IPS DF 6.9 (cell line): ENCODE measurements at regions not wholly inside any gene's neighbourhood (a gene's known extent, or its start where the extent isn't known, plus 50 kb on each side); places are given as distances from the start of the nearest gene placed in this dataset.

Experiments
- DNase-seq: peaks from one replicate; pipeline ENCODE4 v3.0.0-alpha.2; 2013; ENCODE audit warnings: low read depth, low spot score
- H3K27ac ChIP-seq: one replicate; pipeline ENCODE4 v1.5.1; 2013; ENCODE audit warnings: low read length, control low read depth
- H3K27me3 ChIP-seq: 2 replicates; pipeline ENCODE4 v1.6.1; 2013; ENCODE audit warnings: mild to moderate bottlenecking, low read length; ENCODE audit not compliant: control insufficient read depth, insufficient read depth
- H3K36me3 ChIP-seq: 2 replicates; pipeline ENCODE4 v1.6.1; 2013; ENCODE audit warnings: low read length; ENCODE audit not compliant: control insufficient read depth, insufficient read depth
- H3K4me1 ChIP-seq: 2 replicates; pipeline ENCODE4 v1.6.1; 2013; ENCODE audit warnings: low read length; ENCODE audit not compliant: control insufficient read depth, insufficient read depth
- H3K4me3 ChIP-seq: 2 replicates; pipeline ENCODE4 v1.5.1; 2013; ENCODE audit warnings: mild to moderate bottlenecking, low read length
- H3K9me3 ChIP-seq: 2 replicates; pipeline ENCODE4 v1.6.1; 2013; ENCODE audit warnings: low read length, inconsistent platforms; ENCODE audit not compliant: control insufficient read depth, insufficient read depth
- WGBS: extraction: QIAGEN DNeasy Blood & Tissue Kit; methylation state at CpG from one replicate; pipeline ENCODE4 v1.1.7; 2013; ENCODE audit warnings: mixed read lengths, missing lambda C conversion rate; ENCODE audit not compliant: insufficient read length, insufficient coverage; 5-methylcytosine and 5-hydroxymethylcytosine counted together

DNA sequence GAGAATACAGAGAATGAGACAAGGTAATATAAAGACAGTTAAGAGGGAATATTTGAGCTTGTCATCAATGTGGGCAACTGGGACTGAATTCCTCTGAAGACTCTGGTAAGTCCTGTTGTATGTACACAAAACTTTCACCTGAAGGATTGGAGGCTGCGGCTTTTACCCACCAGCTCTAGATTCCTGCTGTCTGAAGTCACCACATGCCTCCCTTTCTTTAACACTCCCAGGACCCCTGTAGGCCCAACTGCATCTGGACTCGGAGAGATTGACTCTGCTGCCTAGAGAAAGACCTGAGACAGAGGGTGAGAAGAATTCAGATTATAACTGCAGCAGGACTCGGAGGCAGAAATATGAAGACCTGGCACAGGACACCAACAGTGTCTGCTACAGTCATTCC is 1048.0 kb downstream of the PDHA2 start:
- Histone ChIP-seq H3K27ac (no peak overlapping the region), H3K4me3 (no peak overlapping the region), H3K27me3 (no peaks in the 10 kb centered on the region), H3K36me3 (no peaks in the 10 kb centered on the region), H3K4me1 (no peaks in the 10 kb centered on the region), H3K9me3 (no peaks in the 10 kb centered on the region)
- DNase-seq: no peak
- no CpG with 5 or more reads among the region's 3 CpGs for WGBS

DNA sequence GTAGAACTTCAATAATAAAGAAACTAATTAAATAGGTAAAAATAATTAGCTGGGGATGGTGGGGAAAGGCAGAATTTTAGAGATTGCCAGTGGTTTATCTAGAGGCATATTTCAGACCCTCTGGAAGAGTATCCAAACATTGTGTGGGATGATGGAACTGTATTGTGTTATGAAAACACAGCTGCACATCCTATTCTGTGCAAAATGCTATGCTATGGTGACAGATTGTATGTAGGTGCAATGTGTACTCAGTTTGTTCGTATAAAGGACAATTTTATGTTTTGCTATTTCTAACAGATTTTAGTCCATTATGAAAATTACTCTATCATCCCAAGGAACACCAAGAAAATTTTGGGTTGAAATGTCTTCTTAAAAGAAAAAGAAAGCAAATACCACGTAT is 1054.7 kb downstream of the PDHA2 start:
- no peak for DNase-seq
- Histone ChIP-seq H3K4me1 (no peaks in the 10 kb centered on the region), H3K27ac (no peak overlapping the region), H3K9me3 (no peaks in the 10 kb centered on the region), H3K4me3 (no peak overlapping the region), H3K27me3 (no peaks in the 10 kb centered on the region), H3K36me3 (no peaks in the 10 kb centered on the region)
- WGBS: no CpG with 5 or more reads among the region's 2 CpGs

DNA sequence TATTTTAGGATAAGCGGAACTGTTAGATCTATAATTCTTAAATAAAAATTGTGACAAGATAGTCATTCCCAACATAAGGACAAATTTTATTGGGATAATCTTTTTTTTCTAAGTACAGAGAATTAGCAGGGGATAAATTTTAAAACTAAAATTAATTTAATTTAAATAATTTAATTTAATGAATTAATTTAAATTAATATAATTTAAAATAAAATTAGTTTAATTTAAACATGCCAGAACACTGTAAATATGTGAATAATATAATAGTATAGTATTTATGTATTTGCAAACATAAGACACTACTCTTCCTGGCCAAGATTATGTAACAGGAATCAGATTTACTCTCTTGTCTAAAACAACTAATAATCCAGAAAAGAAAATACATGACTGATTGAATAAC is 1055.9 kb downstream of the PDHA2 start:
- Histone ChIP-seq H3K27ac (no peak overlapping the region), H3K36me3 (no peaks in the 10 kb centered on the region), H3K4me1 (no peaks in the 10 kb centered on the region), H3K4me3 (no peak overlapping the region), H3K9me3 (no peaks in the 10 kb centered on the region), H3K27me3 (no peaks in the 10 kb centered on the region)
- WGBS: no CpG with 5 or more reads among the region's 1 CpG
- no peak for DNase-seq

DNA sequence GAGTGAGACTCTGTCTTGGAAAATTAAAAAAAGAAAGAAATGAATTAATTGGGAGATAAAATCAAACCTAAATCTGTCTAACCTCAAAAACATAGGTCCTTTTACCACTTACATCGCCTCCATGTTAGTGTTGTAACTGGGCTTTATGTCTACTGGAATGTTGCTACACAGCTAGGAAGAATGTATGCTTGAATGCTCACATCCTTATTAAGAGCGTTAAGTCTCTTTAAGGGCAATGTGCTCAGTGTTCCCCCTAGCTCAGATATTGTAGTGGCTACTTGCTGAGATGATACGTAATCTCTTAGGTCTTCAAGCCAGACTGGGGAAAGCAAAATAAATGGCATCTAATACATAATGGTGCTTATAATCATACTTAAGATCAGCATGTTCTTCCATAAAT is 1072.8 kb downstream of the PDHA2 start:
- Histone ChIP-seq H3K9me3 (no peaks in the 10 kb centered on the region), H3K4me1 (no peaks in the 10 kb centered on the region), H3K36me3 (no peaks in the 10 kb centered on the region), H3K27me3 (no peaks in the 10 kb centered on the region), H3K4me3 (no peak overlapping the region), H3K27ac (no peak overlapping the region)
- no CpG with 5 or more reads among the region's 3 CpGs for WGBS
- DNase-seq: no peak

DNA sequence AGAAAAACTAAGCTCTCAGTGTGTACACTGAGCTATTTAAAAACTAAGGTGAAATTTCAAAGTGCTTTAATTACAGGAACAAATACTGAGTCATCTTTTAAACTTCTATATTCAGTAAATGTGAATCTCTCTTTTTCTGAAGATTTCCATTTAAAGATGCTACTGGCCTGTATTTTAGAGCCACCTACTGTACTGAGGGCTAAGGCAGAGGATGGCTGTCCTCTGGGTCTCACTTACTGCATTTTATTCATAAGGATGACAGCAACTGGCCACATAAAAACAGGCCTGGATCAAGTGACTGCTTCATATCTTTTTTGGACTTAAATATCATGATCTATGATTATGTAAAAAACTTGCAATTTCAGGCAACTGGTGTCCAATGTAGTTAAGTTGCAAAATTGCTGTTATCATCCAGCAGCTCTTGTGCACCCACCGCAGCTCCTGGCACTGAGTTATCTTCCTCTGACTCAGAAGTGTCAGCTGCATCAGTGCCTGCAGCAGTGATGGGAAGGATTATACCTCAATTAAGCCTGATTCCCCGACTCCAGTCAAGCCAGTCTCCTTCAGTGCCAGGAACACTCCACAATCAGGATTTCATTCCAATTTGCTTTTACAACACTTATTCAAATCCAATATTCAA is 1073.7 kb downstream of the PDHA2 start:
- no peak for DNase-seq
- Histone ChIP-seq H3K9me3 (no peaks in the 10 kb centered on the region), H3K27me3 (no peaks in the 10 kb centered on the region)

DNA sequence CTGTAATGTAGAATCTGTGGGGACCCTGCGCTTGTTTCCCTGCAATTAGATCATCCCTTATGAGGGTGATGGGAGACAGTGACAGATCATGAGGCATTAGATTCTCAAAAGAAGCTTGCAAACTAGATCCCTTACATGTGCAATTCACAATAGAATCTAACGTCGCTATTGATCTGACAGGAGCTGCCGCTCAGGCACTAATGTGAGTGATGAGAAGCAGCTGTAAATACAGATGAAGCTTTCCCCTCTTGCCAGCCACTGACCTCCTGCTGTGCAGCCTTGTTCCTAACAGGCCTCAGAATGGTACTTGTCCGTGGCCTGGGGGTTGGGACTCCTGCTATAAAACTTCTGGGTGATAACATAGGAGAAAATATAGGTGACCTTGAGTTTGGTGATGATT is 1076.8 kb downstream of the PDHA2 start:
- Histone ChIP-seq H3K4me1 (no peaks in the 10 kb centered on the region), H3K4me3 (no peak overlapping the region), H3K27me3 (no peaks in the 10 kb centered on the region), H3K27ac (no peak overlapping the region), H3K9me3 (no peaks in the 10 kb centered on the region), H3K36me3 (no peaks in the 10 kb centered on the region)
- no peak for DNase-seq
- no CpG with 5 or more reads among the region's 5 CpGs for WGBS

More for the DNA sequence above, 1073.7 kb downstream of the PDHA2 start:
- WGBS: no CpG with 5 or more reads among the region's 2 CpGs
- no peak overlapping the region for H3K4me3 ChIP-seq
- H3K4me1 ChIP-seq: no peaks in the 10 kb centered on the region
- no peaks in the 10 kb centered on the region for H3K36me3 ChIP-seq
- H3K27ac ChIP-seq: no peak overlapping the region

DNA sequence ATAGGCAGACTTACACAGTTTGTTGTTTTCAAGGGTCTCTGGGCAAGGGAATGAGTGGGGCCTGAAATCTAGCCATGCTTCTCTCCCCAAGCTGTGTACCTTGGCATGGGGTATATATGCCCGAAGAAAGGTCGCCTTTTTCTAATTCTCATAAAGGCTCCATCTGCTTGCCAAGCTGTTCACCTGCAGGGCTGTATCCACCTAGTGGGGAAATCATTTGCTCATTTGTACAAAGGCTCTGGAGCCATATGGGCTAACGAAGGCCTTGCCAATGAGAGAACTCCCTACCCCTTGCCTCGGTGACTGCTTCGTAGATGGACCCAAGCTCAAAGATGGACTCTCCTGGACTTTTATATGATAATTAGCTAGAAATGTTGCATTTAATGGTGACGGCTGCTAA is 1097.0 kb downstream of the PDHA2 start:
- no CpG with 5 or more reads among the region's 6 CpGs for WGBS
- H3K27me3 ChIP-seq: no peaks in the 10 kb centered on the region
- no peak overlapping the region for H3K27ac ChIP-seq
- no peak overlapping the region for H3K4me3 ChIP-seq
- no peaks in the 10 kb centered on the region for H3K4me1 ChIP-seq
- no peaks in the 10 kb centered on the region for H3K9me3 ChIP-seq
- DNase-seq: no peak
- no peaks in the 10 kb centered on the region for H3K36me3 ChIP-seq

DNA sequence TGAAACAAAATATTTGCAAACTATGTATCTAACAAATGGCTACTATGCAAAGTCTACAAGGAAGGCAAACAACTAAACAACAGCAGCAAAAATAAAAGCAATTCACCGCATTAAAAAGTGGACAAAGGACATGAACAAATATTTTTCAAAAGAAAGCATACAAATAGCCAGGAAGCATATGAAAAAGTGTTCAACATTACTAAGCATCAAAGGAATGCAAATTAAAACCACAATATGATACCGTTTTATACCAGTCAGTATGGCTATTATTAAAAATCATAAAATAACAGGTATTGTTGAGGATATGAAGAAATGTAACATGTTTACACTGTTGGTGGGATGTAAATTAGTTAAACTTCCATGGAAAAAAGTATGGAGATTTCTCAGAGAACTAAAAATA is 1106.7 kb downstream of the PDHA2 start:
- Histone ChIP-seq H3K36me3 (no peaks in the 10 kb centered on the region), H3K9me3 (no peaks in the 10 kb centered on the region), H3K27me3 (no peaks in the 10 kb centered on the region), H3K4me1 (no peaks in the 10 kb centered on the region), H3K27ac (no peak overlapping the region), H3K4me3 (no peak overlapping the region)
- no CpG with 5 or more reads among the region's 2 CpGs for WGBS
- no peak for DNase-seq

DNA sequence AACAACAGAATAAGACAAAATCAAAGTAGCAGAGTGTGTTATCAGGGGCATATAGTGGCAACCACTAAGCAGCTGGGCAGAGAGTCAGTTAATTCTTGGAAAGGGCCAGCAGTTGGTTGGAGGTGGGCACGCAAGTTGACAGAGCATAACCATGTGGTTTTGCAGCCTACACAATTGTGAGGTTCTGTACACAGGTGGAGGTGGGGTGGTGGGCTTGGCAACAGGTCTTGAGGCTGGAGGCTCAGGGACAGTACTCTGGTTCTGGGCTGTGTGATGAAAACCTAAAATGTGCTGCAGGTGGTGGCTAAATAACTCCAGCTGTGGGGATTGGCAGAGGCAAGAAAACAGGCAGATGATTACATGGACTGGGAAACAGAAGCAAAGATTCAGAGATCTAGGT is 1112.7 kb downstream of the PDHA2 start:
- no CpG with 5 or more reads among the region's 1 CpG for WGBS
- Histone ChIP-seq H3K27ac (no peak overlapping the region), H3K27me3 (no peaks in the 10 kb centered on the region), H3K9me3 (no peaks in the 10 kb centered on the region), H3K4me1 (no peaks in the 10 kb centered on the region), H3K4me3 (no peak overlapping the region), H3K36me3 (no peaks in the 10 kb centered on the region)
- no peak for DNase-seq

DNA sequence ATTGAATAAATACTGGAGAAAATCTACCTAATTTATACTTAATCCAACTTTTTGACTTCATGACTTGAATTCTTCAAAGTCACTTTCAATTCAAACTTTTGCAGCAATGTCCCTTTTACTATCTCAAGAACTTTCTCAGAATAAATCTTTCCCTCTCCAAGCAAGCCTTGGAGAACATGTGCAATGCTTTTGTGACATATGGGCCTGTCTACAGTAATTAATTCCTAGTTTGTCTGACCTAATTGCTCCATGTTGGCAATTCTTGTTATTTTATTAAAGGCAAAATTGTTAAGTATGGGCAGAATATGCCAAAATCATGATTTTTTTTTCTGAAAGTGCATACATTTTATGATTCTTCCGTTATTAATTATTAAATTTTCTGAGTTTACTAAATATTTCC is 1115.3 kb downstream of the PDHA2 start:
- WGBS: no CpG with 5 or more reads among the region's 1 CpG
- no peaks in the 10 kb centered on the region for H3K9me3 ChIP-seq

DNA sequence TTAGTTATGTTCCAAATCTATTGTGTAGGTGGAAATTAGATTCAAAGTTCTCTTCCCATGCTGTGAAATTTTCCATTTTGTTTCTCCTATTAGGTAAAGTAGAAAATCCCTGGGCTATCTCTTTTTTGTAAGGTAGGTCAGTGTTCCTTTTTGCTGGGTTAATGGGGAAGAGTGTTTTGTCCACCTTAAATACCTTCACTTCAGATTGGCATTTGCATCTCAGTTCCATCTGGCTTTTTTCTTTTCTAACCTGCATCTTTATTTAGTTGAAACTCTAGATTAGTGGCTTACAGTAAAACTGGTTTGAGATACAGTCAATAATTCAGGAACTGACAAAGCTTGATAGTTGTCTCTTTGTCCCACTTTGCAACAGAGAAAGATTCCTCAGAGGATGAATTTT is 1115.8 kb downstream of the PDHA2 start:
- H3K36me3 ChIP-seq: no peaks in the 10 kb centered on the region

More for the DNA sequence above, 1115.3 kb downstream of the PDHA2 start:
- Histone ChIP-seq H3K4me3 (no peak overlapping the region), H3K4me1 (no peaks in the 10 kb centered on the region), H3K27ac (no peak overlapping the region), H3K36me3 (no peaks in the 10 kb centered on the region), H3K27me3 (no peaks in the 10 kb centered on the region)
- DNase-seq: no peak

More for the DNA sequence above, 1115.8 kb downstream of the PDHA2 start:
- no peak for DNase-seq
- Histone ChIP-seq H3K27ac (no peak overlapping the region), H3K4me3 (no peak overlapping the region), H3K9me3 (no peaks in the 10 kb centered on the region), H3K27me3 (no peaks in the 10 kb centered on the region), H3K4me1 (no peaks in the 10 kb centered on the region)
